ENCODE measurements at regions not wholly inside any gene's neighbourhood (a gene's known extent, or its start where the extent isn't known, plus 50 kb on each side); places are given as distances from the start of the nearest gene placed in this dataset.

GRCh38 chr16:55116165-55116920 is 185.7 kb downstream of the IRX5 start:
- TF ChIP-seq TARDBP (IDR thresholded peaks at IDR 0.05) = no peak
- TF ChIP-seq ARNT (IDR thresholded peaks at IDR 0.05) = no peak
- no peak for TF ChIP-seq HDGF (IDR thresholded peaks at IDR 0.05; ENCODE audit: borderline replicate concordance)
- no peak for TF ChIP-seq FOXK2 (IDR thresholded peaks at IDR 0.05)
- no peak for TF ChIP-seq SP1 (IDR thresholded peaks at IDR 0.05)
- TF ChIP-seq ELF4 (IDR thresholded peaks at IDR 0.05) = no peak
- TF ChIP-seq FOXM1 (IDR thresholded peaks at IDR 0.05; ENCODE audit: borderline replicate concordance) = no peak
- TF ChIP-seq BHLHE40 (IDR thresholded peaks at IDR 0.05; ENCODE audit: borderline replicate concordance) = no peak
- no peak for TF ChIP-seq CTBP1 (IDR thresholded peaks at IDR 0.05; ENCODE audit: borderline replicate concordance)
- TF ChIP-seq PKNOX1 (IDR thresholded peaks at IDR 0.05) = no peak
- TF ChIP-seq L3MBTL2 (conservative IDR thresholded peaks at IDR 0.05) = no peak
- TF ChIP-seq ZNF384 (IDR thresholded peaks at IDR 0.05) = no peak
- no peak for TF ChIP-seq NFRKB (IDR thresholded peaks at IDR 0.05)

Data from HEK293T (cell line).